GM23338 (cell line): ENCODE measurements at regions not wholly inside any gene's neighbourhood (a gene's known extent, or its start where the extent isn't known, plus 50 kb on each side); places are given as distances from the start of the nearest gene placed in this dataset.

ENCODE experiments used
- ATAC-seq: fragments of 200-7000 bp; cut with Tn5 transposase; 3 replicates; pipeline ENCODE4 v1.9.1; 2020
- DNase-seq: peaks from one replicate; pipeline ENCODE4 v3.0.0-alpha.2; 2015; ENCODE audit warnings: low spot score
- H2AFZ ChIP-seq: fragments of 200-600 bp; sonication (generic); 2 replicates; pipeline ENCODE4 v1.8.0; 2016; ENCODE audit warnings: antibody characterized with exemption, mild to moderate bottlenecking, moderate library complexity
- H3F3A ChIP-seq: fragments of 200-600 bp; sonication (generic); replicated peaks from 2 replicates; pipeline ENCODE4 v1.8.0; 2017; ENCODE audit warnings: antibody characterized with exemption, mixed run types, low read depth
- H3K27ac ChIP-seq: fragments of 200-600 bp; sonication (generic); 2 replicates; pipeline ENCODE4 v1.6.1; 2016; ENCODE audit warnings: low read depth
- H3K27me3 ChIP-seq: fragments of 200-600 bp; sonication (generic); 2 replicates; pipeline ENCODE4 v1.8.0; 2016; ENCODE audit warnings: mild to moderate bottlenecking, mixed run types, moderate library complexity; ENCODE audit not compliant: insufficient read depth
- H3K36me3 ChIP-seq: fragments of 200-600 bp; sonication (generic); 2 replicates; pipeline ENCODE4 v1.8.0; 2016; ENCODE audit warnings: mild to moderate bottlenecking; ENCODE audit not compliant: insufficient read depth
- H3K4me1 ChIP-seq: fragments of 200-600 bp; sonication (generic); 2 replicates; pipeline ENCODE4 v1.8.0; 2016; ENCODE audit warnings: mild to moderate bottlenecking, moderate library complexity; ENCODE audit not compliant: insufficient read depth
- H3K4me2 ChIP-seq: fragments of 200-600 bp; sonication (generic); 2 replicates; pipeline ENCODE4 v1.7.1; 2017; ENCODE audit warnings: mixed run types
- H3K4me3 ChIP-seq: fragments of 200-600 bp; sonication (generic); 2 replicates; pipeline ENCODE4 v1.6.1; 2016; ENCODE audit warnings: mixed run types
- H3K79me2 ChIP-seq: fragments of 200-600 bp; sonication (generic); replicated peaks from 2 replicates; pipeline ENCODE4 v1.8.0; 2017; ENCODE audit warnings: mild to moderate bottlenecking; ENCODE audit not compliant: insufficient read depth
- H3K9me2 ChIP-seq: fragments of 200-600 bp; sonication (generic); 2 replicates; pipeline ENCODE4 v1.8.0; 2017; ENCODE audit not compliant: insufficient read depth
- H4K20me1 ChIP-seq: fragments of 200-600 bp; sonication (generic); replicated peaks from 2 replicates; pipeline ENCODE4 v1.8.0; 2017; ENCODE audit warnings: mild to moderate bottlenecking; ENCODE audit not compliant: insufficient read depth
- H3K27ac Mint-ChIP-seq: 2 replicates; pipeline ENCODE4 v1.8.0; 2020; ENCODE audit warnings: inconsistent platforms, mild to moderate bottlenecking, moderate library complexity, mixed read lengths
- H3K27me3 Mint-ChIP-seq: 3 replicates; pipeline ENCODE4 v1.8.0; 2022; ENCODE audit warnings: low read depth, mild to moderate bottlenecking, moderate library complexity, mixed read lengths, inconsistent platforms; ENCODE audit not compliant: insufficient read depth, poor library complexity
- H3K36me3 Mint-ChIP-seq: 3 replicates; pipeline ENCODE4 v1.8.0; 2021; ENCODE audit warnings: low read depth, mild to moderate bottlenecking, inconsistent platforms, moderate library complexity, mixed read lengths
- H3K4me1 Mint-ChIP-seq: 3 replicates; pipeline ENCODE4 v1.8.0; 2020; ENCODE audit warnings: mild to moderate bottlenecking, inconsistent platforms, mixed read lengths
- H3K4me3 Mint-ChIP-seq: 3 replicates; pipeline ENCODE4 v1.8.0; 2021; ENCODE audit warnings: moderate library complexity, mild to moderate bottlenecking, inconsistent platforms, mixed read lengths
- H3K9me3 Mint-ChIP-seq: 3 replicates; pipeline ENCODE4 v1.8.0; 2020; ENCODE audit warnings: moderate library complexity, mild to moderate bottlenecking, inconsistent platforms, mixed read lengths
- CREB1 ChIP-seq: fragments of 250-450 bp; sonication (Bioruptor Pico); IDR thresholded peaks from 2 replicates; pipeline ENCODE4 v1.5.0; 2020; ENCODE audit warnings: low read depth, mild to moderate bottlenecking, moderate library complexity
- EZH2 ChIP-seq: fragments of 200-600 bp; sonication (generic); IDR thresholded peaks from one replicate; pipeline ENCODE4 v1.8.0; 2017; ENCODE audit warnings: antibody characterized with exemption, mild to moderate bottlenecking, low read depth; ENCODE audit not compliant: unreplicated experiment
- EZH2phosphoT487 ChIP-seq: fragments of 200-600 bp; sonication (generic); IDR thresholded peaks from one replicate; pipeline ENCODE4 v1.8.1; 2018; ENCODE audit warnings: antibody characterized with exemption; ENCODE audit not compliant: unreplicated experiment
- JUNB ChIP-seq: IDR thresholded peaks from one replicate; pipeline ENCODE4 v1.6.1; 2016; ENCODE audit warnings: antibody characterized with exemption; ENCODE audit not compliant: unreplicated experiment
- NANOG ChIP-seq: IDR thresholded peaks from 2 replicates; pipeline ENCODE4 v1.6.1; 2016; ENCODE audit warnings: antibody characterized with exemption, borderline replicate concordance
- POLR2AphosphoS5 ChIP-seq: IDR thresholded peaks from 2 replicates; pipeline ENCODE4 v1.6.1; 2016; ENCODE audit warnings: antibody characterized with exemption, low read depth
- TF ChIP-seq, protein P1 (sequence below): IDR thresholded peaks from one replicate; pipeline ENCODE4 v1.6.1; 2018; ENCODE audit warnings: antibody characterized with exemption; ENCODE audit not compliant: unreplicated experiment
- TF ChIP-seq, protein P2 (sequence below): fragments of 250-450 bp; sonication (Bioruptor Pico); IDR thresholded peaks from 2 replicates; pipeline ENCODE4 v1.5.0; 2020; ENCODE audit warnings: mild to moderate bottlenecking, moderate library complexity

DNA sequence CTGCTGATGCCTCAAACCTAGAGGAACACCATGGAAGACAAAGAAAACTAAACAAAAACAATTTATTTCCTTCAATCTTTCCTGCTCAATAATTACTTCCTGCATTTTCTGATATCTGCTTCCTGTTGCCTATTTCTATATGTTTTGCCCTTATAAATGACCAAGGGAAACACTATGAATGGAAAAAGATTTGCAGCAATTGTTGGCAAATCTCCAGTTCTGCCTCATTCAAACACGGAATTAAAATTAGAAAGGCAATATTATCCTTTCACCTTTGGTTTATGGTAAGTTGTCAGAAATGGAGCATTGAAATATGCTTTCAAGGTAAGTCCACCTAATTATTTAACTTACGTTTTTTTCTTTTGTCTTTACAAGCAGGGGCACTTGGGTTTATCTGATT is 552.2 kb upstream of the ANKRD30A start:
- Histone ChIP-seq H3F3A (no peaks in the 10 kb centered on the region), H3K9me2 (no peaks in the 10 kb centered on the region), H4K20me1 (no peaks in the 10 kb centered on the region), H3K4me1 (peaks cover 5% of the 10 kb centered on the region; the same call in 1 of the 2 replicates), H3K36me3 (no peaks in the 10 kb centered on the region), H3K27ac (no peak overlapping the region), H3K27me3 (no peaks in the 10 kb centered on the region), H3K79me2 (no peaks in the 10 kb centered on the region), H3K4me2 (no peak overlapping the region), H3K4me3 (no peak overlapping the region), H2AFZ (no peak overlapping the region)
- 0 out of 3 replicates have a peak, but pooled peaks cover 4% of the 10 kb centered on the region for H3K9me3 Mint-ChIP-seq
- H3K27me3 Mint-ChIP-seq: peaks cover 2% of the 10 kb centered on the region
- H3K36me3 Mint-ChIP-seq: no peaks in the 10 kb centered on the region
- H3K27ac Mint-ChIP-seq: no peak overlapping the region
- DNase-seq (no peak), ATAC-seq (no peak)
- peaks cover 10% of the 10 kb centered on the region; the same call in 2 of the 3 replicates for H3K4me1 Mint-ChIP-seq
- TF ChIP-seq, protein P1, sequence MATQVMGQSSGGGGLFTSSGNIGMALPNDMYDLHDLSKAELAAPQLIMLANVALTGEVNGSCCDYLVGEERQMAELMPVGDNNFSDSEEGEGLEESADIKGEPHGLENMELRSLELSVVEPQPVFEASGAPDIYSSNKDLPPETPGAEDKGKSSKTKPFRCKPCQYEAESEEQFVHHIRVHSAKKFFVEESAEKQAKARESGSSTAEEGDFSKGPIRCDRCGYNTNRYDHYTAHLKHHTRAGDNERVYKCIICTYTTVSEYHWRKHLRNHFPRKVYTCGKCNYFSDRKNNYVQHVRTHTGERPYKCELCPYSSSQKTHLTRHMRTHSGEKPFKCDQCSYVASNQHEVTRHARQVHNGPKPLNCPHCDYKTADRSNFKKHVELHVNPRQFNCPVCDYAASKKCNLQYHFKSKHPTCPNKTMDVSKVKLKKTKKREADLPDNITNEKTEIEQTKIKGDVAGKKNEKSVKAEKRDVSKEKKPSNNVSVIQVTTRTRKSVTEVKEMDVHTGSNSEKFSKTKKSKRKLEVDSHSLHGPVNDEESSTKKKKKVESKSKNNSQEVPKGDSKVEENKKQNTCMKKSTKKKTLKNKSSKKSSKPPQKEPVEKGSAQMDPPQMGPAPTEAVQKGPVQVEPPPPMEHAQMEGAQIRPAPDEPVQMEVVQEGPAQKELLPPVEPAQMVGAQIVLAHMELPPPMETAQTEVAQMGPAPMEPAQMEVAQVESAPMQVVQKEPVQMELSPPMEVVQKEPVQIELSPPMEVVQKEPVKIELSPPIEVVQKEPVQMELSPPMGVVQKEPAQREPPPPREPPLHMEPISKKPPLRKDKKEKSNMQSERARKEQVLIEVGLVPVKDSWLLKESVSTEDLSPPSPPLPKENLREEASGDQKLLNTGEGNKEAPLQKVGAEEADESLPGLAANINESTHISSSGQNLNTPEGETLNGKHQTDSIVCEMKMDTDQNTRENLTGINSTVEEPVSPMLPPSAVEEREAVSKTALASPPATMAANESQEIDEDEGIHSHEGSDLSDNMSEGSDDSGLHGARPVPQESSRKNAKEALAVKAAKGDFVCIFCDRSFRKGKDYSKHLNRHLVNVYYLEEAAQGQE: no peak
- TF ChIP-seq NANOG (no peak), POLR2AphosphoS5 (no peak)
- H3K4me3 Mint-ChIP-seq: no peak overlapping the region

DNA sequence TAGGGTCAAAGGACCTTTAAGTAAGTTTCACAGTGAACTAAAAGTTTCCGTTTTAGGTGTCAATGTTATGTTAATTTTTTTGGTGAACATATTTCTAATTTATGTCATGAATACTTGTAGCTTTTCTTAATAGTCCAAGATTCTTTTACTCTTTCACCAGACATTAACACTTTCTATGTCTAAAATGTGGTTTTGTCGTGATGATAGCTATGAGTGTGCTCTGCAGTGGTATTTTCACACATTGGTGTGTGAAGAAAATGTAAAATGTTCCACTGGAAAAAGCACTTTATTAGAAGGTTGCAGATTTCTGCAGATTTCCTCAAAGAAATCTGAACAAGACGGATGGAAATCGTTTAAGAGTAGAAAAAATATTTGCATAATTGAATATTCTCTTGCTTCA is 561.0 kb upstream of the ANKRD30A start:
- Mint-ChIP-seq H3K4me1 (no peaks in the 10 kb centered on the region), H3K27ac (no peak overlapping the region), H3K9me3 (0 out of 3 replicates have a peak, but pooled peaks cover 3% of the 10 kb centered on the region), H3K27me3 (no peaks in the 10 kb centered on the region), H3K36me3 (peaks cover 3% of the 10 kb centered on the region; the same call in 1 of the 3 replicates), H3K4me3 (no peak overlapping the region)
- Histone ChIP-seq H3K27me3 (no peaks in the 10 kb centered on the region), H4K20me1 (no peaks in the 10 kb centered on the region), H3K9me2 (no peaks in the 10 kb centered on the region; the same call in 1 of the 2 replicates), H3K4me2 (no peak overlapping the region), H2AFZ (no peak overlapping the region), H3K4me1 (no peaks in the 10 kb centered on the region), H3K79me2 (no peaks in the 10 kb centered on the region), H3F3A (no peaks in the 10 kb centered on the region), H3K36me3 (no peaks in the 10 kb centered on the region), H3K27ac (no peak overlapping the region), H3K4me3 (no peak overlapping the region)
- DNase-seq: no peak
- no peak for ATAC-seq
- TF ChIP-seq, protein P1: no peak
- no peak for TF ChIP-seq EZH2
- no peak for TF ChIP-seq POLR2AphosphoS5
- no peak for TF ChIP-seq EZH2phosphoT487
- TF ChIP-seq, protein P2, sequence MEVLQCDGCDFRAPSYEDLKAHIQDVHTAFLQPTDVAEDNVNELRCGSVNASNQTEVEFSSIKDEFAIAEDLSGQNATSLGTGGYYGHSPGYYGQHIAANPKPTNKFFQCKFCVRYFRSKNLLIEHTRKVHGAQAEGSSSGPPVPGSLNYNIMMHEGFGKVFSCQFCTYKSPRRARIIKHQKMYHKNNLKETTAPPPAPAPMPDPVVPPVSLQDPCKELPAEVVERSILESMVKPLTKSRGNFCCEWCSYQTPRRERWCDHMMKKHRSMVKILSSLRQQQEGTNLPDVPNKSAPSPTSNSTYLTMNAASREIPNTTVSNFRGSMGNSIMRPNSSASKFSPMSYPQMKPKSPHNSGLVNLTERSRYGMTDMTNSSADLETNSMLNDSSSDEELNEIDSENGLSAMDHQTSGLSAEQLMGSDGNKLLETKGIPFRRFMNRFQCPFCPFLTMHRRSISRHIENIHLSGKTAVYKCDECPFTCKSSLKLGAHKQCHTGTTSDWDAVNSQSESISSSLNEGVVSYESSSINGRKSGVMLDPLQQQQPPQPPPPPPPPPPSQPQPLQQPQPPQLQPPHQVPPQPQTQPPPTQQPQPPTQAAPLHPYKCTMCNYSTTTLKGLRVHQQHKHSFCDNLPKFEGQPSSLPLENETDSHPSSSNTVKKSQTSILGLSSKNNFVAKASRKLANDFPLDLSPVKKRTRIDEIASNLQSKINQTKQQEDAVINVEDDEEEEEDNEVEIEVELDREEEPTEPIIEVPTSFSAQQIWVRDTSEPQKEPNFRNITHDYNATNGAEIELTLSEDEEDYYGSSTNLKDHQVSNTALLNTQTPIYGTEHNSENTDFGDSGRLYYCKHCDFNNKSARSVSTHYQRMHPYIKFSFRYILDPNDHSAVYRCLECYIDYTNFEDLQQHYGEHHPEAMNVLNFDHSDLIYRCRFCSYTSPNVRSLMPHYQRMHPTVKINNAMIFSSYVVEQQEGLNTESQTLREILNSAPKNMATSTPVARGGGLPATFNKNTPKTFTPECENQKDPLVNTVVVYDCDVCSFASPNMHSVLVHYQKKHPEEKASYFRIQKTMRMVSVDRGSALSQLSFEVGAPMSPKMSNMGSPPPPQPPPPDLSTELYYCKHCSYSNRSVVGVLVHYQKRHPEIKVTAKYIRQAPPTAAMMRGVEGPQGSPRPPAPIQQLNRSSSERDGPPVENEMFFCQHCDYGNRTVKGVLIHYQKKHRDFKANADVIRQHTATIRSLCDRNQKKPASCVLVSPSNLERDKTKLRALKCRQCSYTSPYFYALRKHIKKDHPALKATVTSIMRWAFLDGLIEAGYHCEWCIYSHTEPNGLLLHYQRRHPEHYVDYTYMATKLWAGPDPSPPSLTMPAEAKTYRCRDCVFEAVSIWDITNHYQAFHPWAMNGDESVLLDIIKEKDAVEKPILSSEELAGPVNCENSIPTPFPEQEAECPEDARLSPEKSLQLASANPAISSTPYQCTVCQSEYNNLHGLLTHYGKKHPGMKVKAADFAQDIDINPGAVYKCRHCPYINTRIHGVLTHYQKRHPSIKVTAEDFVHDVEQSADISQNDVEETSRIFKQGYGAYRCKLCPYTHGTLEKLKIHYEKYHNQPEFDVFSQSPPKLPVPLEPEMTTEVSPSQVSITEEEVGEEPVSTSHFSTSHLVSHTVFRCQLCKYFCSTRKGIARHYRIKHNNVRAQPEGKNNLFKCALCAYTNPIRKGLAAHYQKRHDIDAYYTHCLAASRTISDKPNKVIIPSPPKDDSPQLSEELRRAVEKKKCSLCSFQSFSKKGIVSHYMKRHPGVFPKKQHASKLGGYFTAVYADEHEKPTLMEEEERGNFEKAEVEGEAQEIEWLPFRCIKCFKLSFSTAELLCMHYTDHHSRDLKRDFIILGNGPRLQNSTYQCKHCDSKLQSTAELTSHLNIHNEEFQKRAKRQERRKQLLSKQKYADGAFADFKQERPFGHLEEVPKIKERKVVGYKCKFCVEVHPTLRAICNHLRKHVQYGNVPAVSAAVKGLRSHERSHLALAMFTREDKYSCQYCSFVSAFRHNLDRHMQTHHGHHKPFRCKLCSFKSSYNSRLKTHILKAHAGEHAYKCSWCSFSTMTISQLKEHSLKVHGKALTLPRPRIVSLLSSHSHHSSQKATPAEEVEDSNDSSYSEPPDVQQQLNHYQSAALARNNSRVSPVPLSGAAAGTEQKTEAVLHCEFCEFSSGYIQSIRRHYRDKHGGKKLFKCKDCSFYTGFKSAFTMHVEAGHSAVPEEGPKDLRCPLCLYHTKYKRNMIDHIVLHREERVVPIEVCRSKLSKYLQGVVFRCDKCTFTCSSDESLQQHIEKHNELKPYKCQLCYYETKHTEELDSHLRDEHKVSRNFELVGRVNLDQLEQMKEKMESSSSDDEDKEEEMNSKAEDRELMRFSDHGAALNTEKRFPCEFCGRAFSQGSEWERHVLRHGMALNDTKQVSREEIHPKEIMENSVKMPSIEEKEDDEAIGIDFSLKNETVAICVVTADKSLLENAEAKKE (CRISPR knock-in tag): no peak
- TF ChIP-seq CREB1 (CRISPR knock-in tag): no peak
- TF ChIP-seq JUNB: no peak
